Kidney (tissue), 13 donors: ENCODE measurements at regions not wholly inside any gene's neighbourhood (a gene's known extent, or its start where the extent isn't known, plus 50 kb on each side); places are given as distances from the start of the nearest gene placed in this dataset.

Experiments used
- DNase-seq, 5 donors: peaks; one replicate each; pipeline ENCODE4 v3.0.0-alpha.2; 2013 to 2020
- FAIRE-seq: peaks from 2 replicates; lab custom pipeline; 2012; peaks lifted over from hg19 to GRCh38; lab: Jason Lieb, UNC
- H3K27ac ChIP-seq, 2 donors: one replicate each; pipeline ENCODE4 v1.7.0; 2013; ENCODE audit warnings: low read depth in 2 of 2, low read length in 2 of 2, inconsistent platforms in 1 of 2
- H3K27me3 ChIP-seq: one replicate; pipeline ENCODE4 v1.7.1; 2013; ENCODE audit warnings: low read length, inconsistent platforms; ENCODE audit not compliant: control insufficient read depth, insufficient read depth
- H3K36me3 ChIP-seq, 3 donors: one replicate each; pipeline versions ENCODE4 v1.7.0 to v1.7.1; 2013; ENCODE audit warnings: low read length in 3 of 3, control low read depth in 1 of 3, inconsistent platforms in 1 of 3; ENCODE audit not compliant: insufficient read depth in 3 of 3, control insufficient read depth in 2 of 3
- H3K4me1 ChIP-seq, 3 donors: one replicate each; pipeline versions ENCODE4 v1.7.0 to v1.7.1; 2013; ENCODE audit warnings: low read length in 3 of 3, inconsistent platforms in 1 of 3, low read depth in 1 of 3; ENCODE audit not compliant: control insufficient read depth in 2 of 3, insufficient read depth in 2 of 3
- H3K4me3 ChIP-seq, 3 donors: one replicate each; pipeline versions ENCODE4 v1.7.0 to v1.8.1; 2013; ENCODE audit warnings: low read length in 3 of 3, control low read depth in 1 of 3, inconsistent platforms in 1 of 3
- H3K9ac ChIP-seq, 3 donors: one replicate each; pipeline versions ENCODE4 v1.7.0 to v1.7.1; 2013; ENCODE audit warnings: low read length in 3 of 3, control low read depth in 1 of 3, inconsistent platforms in 1 of 3
- H3K9me3 ChIP-seq, 3 donors: one replicate each; pipeline versions ENCODE4 v1.7.0 to v1.7.1; 2013; ENCODE audit warnings: low read length in 3 of 3, control low read depth in 1 of 3, inconsistent platforms in 1 of 3; ENCODE audit not compliant: control insufficient read depth in 2 of 3, insufficient read depth in 1 of 3
- CTCF ChIP-seq: IDR thresholded peaks from 3 replicates; pipeline ENCODE4 v1.5.1; 2012; ENCODE audit warnings: mild to moderate bottlenecking, moderate library complexity, borderline replicate concordance; ENCODE audit not compliant: insufficient read depth; ENCODE audit errors: extremely low read depth
- intact Hi-C: fragments of 100-400 bp; cut with DNase I; formaldehyde crosslinking; loops from one replicate; pipeline ENCODE4 v1.11.1; 2022
- donor health status: control.
- donor health status: control.
- donor health status: control.
- donor health status: control.
- donor health status: control.
- donor health status: DM: yes; HTN: yes; CAD: no.
- donor health status: Normal renal cell carcinoma (clear cell type).

- DNase-seq, result no peak
- FAIRE-seq, result no peak
- H3K9me3 ChIP-seq, result no peaks in the 10 kb centered on the region
- TF ChIP-seq CTCF, result no peak
- H3K27me3 ChIP-seq, result no peaks in the 10 kb centered on the region
- intact Hi-C loops, result no loop called here
- no peaks in the 10 kb centered on the region for H3K36me3 ChIP-seq
- no peaks in the 10 kb centered on the region for H3K4me1 ChIP-seq
- H3K9ac ChIP-seq, result no peak overlapping the region
- H3K27ac ChIP-seq, result no peak overlapping the region
- H3K4me3 ChIP-seq, result no peak overlapping the region
Measured at GRCh38 chr4:120395746-120396145, 329.1 kb upstream of the MAD2L1 start.

- Histone ChIP-seq H3K9me3 (no peaks in the 10 kb centered on the region), H3K27me3 (no peaks in the 10 kb centered on the region), H3K4me1 (no peaks in the 10 kb centered on the region), H3K36me3 (no peaks in the 10 kb centered on the region), H3K9ac (no peak overlapping the region), H3K4me3 (no peak overlapping the region), H3K27ac (no peak overlapping the region)
- DNase-seq (no peak), FAIRE-seq (no peak)
- TF ChIP-seq CTCF, result no peak
- intact Hi-C loops, result no loop called here
Measured at GRCh38 chr4:120355881-120356280, 289.2 kb upstream of the MAD2L1 start.

- Histone ChIP-seq H3K27ac (no peak overlapping the region), H3K4me3 (no peak overlapping the region), H3K36me3 (no peaks in the 10 kb centered on the region), H3K4me1 (no peaks in the 10 kb centered on the region), H3K9ac (no peak overlapping the region), H3K9me3 (no peaks in the 10 kb centered on the region), H3K27me3 (no peaks in the 10 kb centered on the region)
- TF ChIP-seq CTCF, result no peak
- intact Hi-C loops, result no loop called here
- FAIRE-seq (no peak), DNase-seq (no peak)
Measured at GRCh38 chr4:120354381-120354780, 287.7 kb upstream of the MAD2L1 start.

GRCh38 chr4:120353235-120353634, 286.6 kb upstream of the MAD2L1 start:
- H3K9me3 ChIP-seq, result no peaks in the 10 kb centered on the region
- DNase-seq (no peak), FAIRE-seq (no peak)
- no peak for TF ChIP-seq CTCF
- no peak overlapping the region for H3K4me3 ChIP-seq
- no peak overlapping the region for H3K9ac ChIP-seq
- no peaks in the 10 kb centered on the region for H3K4me1 ChIP-seq
- H3K27me3 ChIP-seq, result no peaks in the 10 kb centered on the region
- intact Hi-C loops, result no loop called here
- H3K27ac ChIP-seq, result no peak overlapping the region
- H3K36me3 ChIP-seq, result no peaks in the 10 kb centered on the region
